Activated CD4-positive, alpha-beta T cell treated with anti-CD3 and anti-CD28 coated beads, Interleukin-10, Interleukin-2, amounts not matched to agents 100 ng/mL and 50 ng/mL, durations not matched to agents 16 hours and 8 hours (primary cell): ENCODE measurements at regions not wholly inside any gene's neighbourhood (a gene's known extent, or its start where the extent isn't known, plus 50 kb on each side); places are given as distances from the start of the nearest gene placed in this dataset.
"Not testable (repeated sequence)": the region's sequence is repeated elsewhere in the genome, so short reads cannot be mapped to it uniquely, and the experiment has no call there.

Source experiments
- DNase-seq: peaks from one replicate; pipeline ENCODE4 v3.0.0-alpha.2; 2020

DNA sequence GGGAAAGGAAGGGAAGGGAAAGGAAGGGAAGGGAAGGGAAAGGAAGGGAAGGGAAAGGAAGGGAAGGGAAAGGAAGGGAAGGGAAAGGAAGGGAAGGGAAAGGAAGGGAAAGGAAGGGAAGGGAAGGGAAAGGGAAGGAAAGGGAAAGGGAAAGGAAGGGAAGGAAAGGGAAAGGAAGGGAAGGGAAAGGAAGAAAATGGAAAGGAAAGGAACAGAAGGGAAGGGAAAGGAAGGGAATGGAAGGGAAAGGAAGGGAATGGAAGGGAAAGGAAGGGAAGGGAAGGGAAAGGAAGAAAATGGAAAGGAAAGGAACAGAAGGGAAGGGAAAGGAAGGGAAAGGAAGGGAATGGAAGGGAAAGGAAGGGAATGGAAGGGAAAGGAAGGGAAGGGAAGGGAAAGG lies 526.0 kb downstream of the RMST start:
- DNase-seq, result not testable (repeated sequence)

DNA sequence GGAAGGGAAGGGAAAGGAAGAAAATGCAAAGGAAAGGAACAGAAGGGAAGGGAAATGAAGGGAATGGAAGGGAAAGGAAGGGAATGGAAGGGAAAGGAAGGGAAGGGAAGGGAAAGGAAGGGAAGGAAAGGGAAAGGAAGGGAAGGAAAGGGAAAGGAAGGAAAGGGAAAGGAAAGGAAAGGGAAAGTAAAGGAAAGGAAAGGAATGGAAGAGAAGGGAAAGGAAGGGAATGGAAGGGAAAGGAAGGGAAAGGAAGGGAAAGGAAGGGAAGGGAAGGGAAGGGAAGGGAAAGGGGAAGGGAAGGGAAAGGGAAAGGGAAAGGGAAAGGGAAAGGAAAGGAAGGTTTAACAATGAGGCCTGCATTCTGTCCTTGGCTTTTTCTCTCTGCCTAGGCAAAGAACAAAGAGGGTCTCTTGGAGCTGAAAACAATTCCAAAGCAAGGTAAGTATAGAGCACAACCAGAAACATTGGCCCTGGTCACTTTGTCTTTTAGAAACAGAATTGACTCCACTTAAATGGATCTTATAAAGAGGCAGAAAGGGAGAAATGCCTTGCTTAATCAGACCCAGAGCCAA lies 525.9 kb upstream of the TMPO start:
- no peak for DNase-seq

DNA sequence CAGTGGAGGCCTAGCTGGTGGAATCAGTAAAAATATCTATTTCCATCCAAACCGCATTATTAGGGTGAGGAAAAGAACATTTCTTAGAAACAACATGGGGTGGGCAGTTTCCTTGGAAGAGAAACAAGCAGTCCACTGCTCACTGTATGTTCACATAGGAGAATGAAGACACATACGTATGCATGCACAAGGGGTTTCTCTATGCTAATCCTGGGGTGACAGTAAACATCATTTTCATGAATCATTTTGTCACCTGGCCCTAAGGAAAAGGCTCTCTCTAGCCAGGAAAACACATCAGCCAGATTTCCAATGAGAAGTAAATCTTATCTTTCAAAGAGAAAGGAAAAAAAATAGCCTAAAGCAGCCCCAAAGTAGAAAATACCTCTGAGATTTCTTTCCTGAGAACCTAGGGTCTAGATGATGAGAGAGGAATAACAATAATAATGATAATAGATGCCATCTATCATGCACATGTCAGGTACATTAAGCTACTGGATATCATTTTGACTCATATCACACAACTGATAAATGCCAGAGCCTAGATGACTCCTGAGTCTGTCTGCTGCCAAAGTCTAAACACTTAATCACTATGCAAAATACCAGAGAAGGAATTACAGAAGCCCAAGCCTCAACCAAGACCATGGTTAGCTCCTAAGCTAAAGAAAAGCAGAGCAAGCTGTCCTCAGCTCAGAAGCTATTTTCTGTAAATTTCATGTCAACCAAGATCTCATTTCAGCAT lies 520.5 kb upstream of the TMPO start:
- DNase-seq, result no peak

DNA sequence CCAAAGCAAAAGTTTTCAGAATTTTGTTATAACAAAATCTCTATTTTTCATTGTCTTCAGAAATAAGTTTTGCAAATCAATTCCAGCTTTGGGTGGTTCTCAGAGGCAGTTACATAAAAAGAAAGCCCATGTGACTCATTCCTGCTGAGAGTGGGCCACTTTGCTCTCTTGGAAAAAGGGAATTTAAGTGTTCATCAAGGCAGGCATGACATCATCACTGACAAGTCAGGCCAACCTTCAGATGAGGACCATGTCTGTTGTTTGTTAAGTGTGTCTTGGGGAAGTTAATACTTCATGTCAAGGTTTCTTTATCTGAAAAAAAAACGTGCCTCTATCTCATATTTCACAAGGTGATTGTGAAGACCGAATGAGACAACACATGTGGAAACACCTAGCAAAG lies 519.8 kb upstream of the TMPO start:
- no peak for DNase-seq

DNA sequence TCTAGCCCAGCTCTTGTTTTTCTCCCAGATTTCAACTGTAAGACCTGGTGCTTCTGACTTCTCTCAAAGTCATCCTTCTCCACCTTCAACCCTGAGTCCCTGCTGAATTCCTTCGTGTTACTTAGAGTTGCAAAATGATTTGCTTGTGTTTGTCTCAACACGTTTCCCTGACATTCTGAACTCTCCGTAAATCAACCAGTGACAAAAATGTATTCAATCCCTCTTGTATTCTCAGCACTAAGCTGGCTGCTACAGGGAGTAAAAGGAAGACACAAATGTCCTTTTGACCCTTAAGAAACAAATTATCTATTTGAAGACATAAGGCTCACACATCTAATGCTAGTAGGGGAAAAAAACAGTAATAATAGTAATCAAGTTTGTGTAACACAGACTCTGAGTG lies 514.0 kb upstream of the TMPO start:
- DNase-seq, result no peak

DNA sequence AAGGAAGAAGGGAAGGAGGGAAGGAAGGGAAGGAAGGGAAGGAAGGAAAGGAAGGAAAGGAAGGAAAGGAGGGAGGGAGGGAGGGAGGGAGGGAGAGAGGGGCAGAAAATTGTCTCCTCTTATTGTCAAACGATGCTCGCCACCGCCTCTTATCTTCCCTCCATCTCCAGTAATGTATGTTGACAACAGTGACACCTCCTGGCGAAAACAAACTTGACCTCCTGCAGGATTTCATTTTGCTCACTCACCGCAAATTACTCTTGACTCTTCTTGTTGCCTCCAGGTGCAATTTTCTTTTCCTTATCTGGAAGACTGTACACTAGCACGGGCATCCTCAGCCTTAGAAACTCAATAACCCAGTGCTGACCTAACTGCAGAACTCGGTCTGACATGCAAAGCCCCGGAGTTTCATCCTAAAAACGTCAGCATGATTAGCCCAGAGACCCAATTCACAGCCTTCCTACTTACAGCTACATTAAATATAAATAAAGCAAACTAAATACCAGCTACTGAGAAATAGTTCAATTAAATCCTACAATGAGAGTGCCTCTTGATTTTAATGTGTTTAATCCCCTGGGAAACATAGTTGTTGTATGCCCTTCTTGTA lies 512.4 kb upstream of the TMPO start:
- DNase-seq, result peak; percentile 47

DNA sequence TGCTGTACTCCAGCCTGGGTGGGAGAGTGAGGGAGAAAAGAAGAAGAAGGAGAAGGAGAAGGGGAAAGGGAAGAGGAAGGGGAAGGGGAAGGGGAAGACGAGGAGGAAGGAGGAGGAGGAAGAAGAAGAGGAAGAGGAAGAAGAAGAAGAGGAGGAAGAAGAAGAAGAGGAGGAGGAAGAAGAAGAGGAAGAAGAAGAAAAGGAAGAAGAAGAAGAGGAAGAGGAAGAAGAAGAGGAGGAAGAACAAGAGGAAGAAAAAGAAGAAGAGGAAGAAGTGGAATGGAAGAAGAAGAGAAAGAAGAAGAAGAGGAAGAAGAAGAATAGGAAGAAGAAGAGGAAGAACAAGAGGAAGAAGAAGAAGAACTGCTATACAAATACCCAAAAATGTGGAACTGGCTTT lies 507.4 kb upstream of the TMPO start:
- DNase-seq, result no peak

DNA sequence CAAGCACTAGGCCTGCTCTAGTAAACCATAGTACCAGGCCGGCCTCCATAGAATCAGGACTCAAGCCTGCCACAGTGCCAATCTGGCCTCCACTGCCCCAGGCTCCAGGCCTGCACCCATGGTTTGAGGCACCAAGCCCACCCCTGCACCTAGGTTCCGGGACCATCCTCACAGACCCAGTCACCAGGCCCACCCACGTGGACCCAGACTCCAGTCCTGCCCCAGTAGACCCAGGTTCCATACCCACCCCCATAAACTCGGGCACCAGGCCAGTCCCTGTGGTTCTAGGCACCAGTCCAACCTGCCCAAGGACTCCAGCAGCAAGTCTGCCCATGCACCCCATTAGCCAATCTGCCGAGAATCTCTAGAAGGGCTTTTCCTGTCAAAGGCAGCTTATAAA lies 501.8 kb upstream of the TMPO start:
- DNase-seq, result no peak

DNA sequence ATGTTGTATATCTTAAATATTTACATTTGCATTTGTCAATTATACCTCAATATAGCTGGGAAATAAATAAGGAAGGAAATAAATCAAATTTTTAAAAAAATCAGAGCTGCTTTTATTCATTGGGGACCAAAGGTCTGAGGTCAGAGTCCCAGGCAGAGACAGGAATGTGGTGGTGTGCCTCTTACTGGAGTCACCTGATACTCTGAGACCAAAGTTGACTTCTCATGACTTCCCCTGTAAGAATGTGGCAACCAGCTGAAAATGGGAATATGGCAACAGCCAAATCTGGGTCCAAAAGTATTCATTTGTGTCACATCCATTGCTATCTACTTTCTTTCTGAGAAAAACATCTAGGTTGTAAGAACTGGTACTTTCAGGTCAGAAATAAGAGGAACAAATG lies 496.6 kb upstream of the TMPO start:
- no peak for DNase-seq

DNA sequence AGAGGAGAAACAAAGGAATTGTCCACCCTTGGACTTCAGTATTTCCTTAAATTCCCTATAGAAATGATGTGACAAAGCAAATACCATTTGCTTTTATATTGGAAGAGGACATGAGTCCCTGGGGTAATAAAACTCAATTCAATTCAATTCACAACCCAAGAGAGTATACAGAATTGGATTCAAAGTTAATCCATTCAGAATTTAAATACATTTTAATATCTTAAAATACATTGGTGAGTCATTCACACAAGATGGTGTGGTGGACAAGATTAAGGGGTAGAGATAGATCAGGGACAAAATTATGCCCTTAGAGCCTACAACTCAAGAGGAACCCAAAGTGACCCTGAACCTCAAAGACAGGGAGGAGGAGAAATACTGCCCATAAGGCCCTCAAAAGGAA lies 495.0 kb upstream of the TMPO start:
- no peak for DNase-seq

DNA sequence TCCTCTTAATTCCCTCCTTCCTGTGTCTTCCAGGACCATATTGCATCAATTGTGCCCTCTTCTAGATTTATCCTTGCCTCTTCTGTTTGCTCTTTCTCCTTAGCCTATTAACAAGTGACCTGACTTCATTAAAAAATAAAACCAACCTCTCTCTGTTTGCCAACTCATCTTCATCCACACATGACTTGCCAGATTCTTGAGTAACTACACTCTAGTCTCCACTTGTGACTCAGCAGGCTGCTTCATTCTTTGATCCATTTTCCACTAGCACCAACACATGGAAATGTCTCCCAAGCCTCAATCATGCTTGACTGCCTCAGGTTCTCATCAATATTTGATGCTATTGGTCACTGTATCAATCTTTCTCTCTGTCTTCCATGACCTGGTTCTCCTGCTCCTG lies 492.4 kb upstream of the TMPO start:
- no peak for DNase-seq

DNA sequence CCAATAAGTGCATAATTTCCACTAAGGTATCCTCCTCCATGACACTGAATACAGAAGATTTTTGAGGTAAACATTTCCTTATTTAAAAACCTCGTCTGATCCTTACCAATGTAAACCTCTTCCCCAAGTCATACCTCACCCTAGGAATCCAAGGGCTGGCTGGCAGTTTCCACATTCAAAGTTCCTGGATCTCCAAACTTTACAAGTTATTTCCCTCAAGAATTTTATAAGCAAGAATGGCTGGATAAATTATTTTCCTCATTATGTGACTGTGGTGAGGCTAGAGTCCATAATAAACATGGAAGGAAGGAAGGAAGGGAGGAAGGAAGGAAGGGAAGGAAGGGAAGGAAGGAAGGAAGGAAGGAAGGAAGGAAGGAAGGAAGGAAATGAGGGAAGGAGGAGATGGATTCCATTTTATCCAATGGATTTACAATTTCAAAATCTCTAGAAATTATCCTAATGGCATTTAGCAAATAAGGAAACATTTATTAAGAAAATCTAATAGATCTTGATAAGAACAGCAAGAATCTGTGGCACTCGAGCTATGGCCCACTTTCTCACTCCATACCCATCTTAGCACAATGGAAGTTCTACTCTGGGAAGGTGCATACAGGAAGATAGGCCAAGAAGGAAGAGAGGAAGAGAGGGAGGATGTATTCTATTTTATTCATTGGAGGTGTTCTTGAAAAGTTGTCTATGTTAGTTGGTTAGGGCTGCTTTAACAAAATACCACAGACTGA lies 477.8 kb upstream of the TMPO start:
- DNase-seq, result no peak

DNA sequence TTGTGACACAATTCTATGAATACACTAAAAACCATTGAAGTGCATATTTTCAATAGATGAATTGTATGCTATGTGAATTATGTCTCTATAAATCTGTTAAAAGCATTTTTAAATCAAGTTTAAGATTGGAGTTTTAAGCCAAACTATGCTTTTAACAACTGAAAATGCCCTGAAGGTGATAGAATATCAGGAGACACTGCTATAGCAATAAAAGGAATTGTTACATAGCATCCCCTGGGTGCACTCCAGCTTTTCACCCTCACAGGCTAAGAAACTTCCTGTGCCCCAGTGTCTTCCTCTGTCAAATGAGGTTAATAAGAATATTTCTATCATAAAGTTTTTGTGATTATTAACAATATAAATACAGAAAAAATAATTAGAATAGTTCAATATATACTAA lies 472.7 kb upstream of the TMPO start:
- no peak for DNase-seq

DNA sequence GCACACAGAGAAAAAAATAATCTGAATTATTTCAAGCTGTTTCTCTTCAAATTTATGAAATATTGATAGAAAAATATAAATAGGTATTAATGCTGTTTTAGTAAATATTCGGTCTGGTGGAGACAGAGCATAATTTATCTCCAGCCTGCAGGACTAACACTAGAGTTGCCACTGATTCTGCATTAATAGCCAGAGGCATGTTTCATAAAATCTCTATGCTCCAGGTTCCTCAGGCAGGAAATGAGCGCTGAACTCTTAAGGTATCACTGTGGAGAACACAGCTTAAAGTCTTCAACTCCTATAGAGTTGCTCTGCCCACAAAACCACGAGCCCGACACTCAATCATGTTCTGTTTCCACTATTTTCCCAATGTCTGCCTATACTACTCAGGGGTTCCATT lies 470.0 kb upstream of the TMPO start:
- no peak for DNase-seq

DNA sequence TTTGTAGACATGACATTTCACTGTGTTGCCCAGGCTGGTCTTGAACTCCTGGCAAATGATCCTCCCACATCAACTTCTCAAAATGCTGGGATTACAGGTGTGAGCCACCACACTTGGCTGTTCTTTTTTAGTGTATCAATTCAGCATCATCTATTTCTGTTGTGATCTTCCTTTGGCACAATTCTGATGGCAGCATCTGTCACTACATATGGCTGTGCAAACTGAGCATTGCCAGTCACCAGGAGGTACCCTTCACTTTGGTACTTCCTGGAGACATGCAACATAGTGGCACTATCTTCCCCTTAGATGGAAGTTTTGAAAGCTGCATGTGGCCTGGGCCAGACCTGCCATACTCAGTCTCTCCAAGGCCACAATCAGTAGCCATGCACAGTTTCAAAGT lies 467.1 kb upstream of the TMPO start:
- no peak for DNase-seq

DNA sequence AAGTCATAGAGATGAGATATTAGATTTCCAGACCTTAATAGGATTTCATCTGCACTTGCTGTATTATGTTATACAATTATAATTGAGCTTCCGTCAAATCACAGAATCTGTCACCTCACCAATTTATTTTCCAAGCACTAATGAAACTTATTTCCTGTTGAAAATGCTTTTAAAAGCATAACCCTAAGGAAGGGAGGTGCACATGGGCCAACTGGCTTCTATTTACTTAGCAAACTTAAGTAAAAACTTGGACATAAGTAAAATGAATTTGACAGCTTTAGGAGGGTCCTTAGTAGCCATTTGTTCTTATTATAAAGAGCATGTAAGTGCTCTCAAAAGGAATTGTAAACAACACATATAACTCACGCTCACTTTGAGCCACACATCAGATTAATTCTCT lies 462.2 kb upstream of the TMPO start:
- DNase-seq, result no peak

DNA sequence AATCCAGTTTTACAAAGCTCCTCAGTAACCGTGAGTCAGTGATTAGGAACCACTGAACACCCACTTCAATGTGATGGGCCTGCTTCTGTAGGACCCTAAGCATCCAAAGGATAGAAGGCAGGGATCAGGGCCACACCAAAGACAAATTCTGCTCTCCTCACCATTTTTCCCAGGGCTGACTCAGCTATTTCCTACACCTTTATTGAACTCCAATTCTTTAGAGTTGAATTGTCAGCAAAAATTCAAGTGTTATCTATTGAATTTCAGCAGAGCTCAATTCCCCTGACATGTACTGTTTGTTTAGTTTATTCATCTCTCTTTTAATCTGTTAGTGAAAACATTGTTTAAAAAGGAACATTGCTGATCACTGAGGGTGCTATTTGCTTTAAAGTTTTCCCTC lies 457.7 kb upstream of the TMPO start:
- no peak for DNase-seq

DNA sequence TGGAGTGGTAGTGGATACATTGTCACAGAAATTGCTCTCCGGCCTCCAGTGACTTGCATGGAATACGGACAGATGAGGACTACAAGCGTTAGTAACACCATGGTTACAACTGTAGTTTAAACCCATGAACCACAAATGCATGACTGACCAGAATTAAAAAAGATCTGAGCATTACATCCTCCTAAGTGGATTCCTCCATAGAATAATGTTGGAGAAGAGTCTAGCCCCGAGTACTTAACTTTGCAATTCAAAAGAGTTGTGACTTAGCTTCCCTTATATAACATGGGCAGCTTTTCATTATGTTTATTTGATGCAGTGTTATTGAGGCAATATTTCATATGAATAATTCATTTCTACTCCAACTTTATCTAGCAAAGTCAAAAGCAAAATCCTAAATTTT lies 457.2 kb upstream of the TMPO start:
- no peak for DNase-seq

DNA sequence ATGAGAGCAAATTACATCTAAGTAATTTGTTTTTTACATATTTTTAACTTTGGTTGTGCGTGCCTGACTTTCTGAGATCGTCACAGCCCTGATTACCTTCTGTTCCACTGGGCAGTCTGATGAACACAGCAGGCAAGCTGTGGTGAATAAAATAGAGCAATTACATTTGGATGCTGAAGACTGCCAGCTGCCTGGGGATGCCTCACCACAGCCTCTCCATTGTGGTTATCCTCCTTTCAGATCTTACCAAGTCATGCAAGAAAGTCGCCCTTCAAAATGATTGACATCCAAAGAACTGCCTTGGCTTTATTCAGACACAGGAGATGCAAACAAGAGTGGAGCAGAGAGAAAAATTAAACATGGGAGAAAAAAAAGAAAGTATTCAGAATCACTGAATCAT lies 456.6 kb upstream of the TMPO start:
- no peak for DNase-seq

DNA sequence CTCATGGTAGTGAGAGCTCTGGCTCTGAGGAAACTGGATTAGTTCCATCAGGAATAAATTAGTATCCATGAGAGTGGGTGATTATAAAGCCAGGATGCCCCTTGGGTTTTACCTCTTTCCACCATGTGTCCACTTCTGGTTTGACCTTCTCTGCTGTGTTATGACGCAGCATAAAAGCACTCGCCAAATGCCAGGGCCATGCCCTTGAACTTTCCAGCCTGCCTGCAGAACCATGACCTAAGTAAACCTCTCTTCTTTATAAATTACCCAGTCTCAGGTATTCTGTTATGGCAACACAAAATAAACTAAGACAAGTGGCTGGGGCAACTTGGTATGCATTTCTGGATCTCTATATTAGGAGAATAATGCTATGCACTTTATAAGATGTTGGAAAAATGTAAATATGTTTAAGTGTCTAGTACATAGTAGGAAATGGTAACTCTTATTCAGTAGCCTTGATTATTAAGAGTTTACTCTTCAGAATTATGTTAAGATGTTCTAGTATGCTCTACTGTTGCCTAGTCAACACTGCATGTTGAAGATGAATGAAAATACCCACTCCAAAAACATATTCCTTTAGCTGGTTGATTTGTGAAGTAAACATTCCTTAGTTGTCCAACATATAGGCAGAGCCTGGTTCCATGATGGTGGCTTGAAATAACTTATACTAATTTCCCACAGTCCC lies 455.6 kb upstream of the TMPO start:
- DNase-seq, result no peak

DNA sequence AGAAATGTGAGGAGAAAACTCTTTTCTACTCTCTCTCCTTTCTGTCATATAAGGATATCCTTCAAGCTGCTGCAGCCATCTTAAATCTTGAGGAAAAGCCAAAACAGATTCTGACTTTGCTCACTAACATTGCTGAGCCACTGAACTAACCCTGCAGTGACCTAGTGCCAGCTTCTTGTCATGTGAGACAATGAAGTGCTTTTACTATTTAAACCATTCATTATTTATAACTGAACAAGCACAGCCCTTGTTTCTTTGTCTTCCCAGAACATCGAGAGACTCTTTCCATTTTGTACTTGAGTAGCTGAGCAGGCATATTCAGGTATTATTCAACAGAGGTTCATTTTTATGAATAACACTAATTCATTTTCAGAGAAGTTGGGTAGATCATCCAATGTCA lies 455.0 kb upstream of the TMPO start:
- DNase-seq, result no peak

DNA sequence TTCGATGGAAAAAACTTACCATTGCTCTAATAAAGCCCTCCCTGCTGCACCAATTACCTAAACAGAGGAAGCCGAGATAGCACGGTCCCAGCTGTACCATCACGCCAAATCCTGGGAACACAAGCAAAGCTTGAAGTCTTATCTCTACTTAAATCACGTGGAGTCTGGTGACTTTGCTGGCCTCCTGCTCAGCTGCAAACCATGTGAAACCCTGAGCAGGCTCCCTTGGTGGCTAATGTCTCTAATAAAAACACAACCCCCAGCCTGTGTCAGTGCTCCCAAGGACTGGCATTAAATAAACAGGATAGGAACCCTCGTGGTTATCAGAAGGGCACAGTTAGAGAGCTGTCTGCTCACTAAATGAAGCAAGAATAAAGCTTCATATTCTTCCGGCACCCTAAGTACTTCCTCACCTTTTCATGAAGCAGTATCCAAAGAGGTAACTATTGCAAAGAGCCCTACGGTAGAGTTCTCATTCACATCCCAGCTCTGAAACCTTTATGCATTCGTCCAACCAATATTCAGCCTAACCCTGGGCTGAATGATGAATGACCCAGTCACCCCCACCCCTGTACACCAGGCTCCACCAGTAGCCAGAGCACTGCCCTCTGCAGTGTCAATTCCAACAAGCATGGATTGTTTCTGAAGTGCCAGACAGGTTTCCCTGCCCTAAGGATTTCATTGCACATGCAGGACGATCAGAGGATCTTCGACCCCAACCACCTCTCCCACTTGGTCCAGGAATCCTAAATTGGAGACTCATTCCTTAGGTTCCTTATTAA lies 452.7 kb upstream of the TMPO start:
- DNase-seq, result no peak

DNA sequence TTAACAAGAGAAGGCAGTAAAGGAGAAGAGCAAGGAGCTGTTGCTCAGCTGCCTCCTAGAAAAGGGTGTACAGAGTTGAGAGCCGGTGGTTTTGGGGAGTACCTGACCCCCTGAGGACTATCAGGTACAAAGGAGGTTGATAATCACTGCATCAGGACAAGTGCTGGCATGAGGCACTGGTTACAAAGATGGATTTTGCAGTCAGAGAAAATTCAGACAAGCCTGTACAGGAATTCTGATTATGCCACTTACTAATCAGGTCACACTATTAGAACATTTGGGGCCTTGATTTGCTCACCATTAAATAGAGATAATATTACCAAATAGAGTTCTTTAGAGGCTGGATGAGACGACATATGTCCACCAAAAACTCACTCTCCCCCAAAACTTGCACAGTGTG lies 450.9 kb upstream of the TMPO start:
- no peak for DNase-seq
